H1 (cell line): ENCODE measurements at regions not wholly inside any gene's neighbourhood (a gene's known extent, or its start where the extent isn't known, plus 50 kb on each side); places are given as distances from the start of the nearest gene placed in this dataset.

Experiments used
- CTCF ChIP-seq, 3 experiments: IDR thresholded peaks; 1 replicate in 2 of 3; 2 replicates in 1 of 3; pipeline versions ENCODE4 v1.5.1 to v1.6.1; 2011; ENCODE audit warnings: low read length in 3 of 3, mild to moderate bottlenecking in 3 of 3, inconsistent platforms in 2 of 3, low read depth in 1 of 3, moderate library complexity in 1 of 3; ENCODE audit not compliant: insufficient read depth in 1 of 3; ENCODE audit errors: control extremely low read depth in 1 of 3
- POLR2A ChIP-seq, 2 experiments: IDR thresholded peaks; 1 replicate in 1 of 2; 2 replicates in 1 of 2; pipeline ENCODE4 v1.6.1; 2011; ENCODE audit warnings: low read depth in 2 of 2, low read length in 2 of 2, mild to moderate bottlenecking in 2 of 2; ENCODE audit errors: control extremely low read depth in 1 of 2
- RXRA ChIP-seq: IDR thresholded peaks from 2 replicates; pipeline ENCODE4 v1.6.1; 2011; ENCODE audit warnings: low read depth, mild to moderate bottlenecking, low read length, moderate library complexity; ENCODE audit not compliant: insufficient read depth
- USF2 ChIP-seq: IDR thresholded peaks from 2 replicates; pipeline ENCODE4 v1.6.1; 2011; ENCODE audit warnings: low read length, improper control_type of control experiment

DNA sequence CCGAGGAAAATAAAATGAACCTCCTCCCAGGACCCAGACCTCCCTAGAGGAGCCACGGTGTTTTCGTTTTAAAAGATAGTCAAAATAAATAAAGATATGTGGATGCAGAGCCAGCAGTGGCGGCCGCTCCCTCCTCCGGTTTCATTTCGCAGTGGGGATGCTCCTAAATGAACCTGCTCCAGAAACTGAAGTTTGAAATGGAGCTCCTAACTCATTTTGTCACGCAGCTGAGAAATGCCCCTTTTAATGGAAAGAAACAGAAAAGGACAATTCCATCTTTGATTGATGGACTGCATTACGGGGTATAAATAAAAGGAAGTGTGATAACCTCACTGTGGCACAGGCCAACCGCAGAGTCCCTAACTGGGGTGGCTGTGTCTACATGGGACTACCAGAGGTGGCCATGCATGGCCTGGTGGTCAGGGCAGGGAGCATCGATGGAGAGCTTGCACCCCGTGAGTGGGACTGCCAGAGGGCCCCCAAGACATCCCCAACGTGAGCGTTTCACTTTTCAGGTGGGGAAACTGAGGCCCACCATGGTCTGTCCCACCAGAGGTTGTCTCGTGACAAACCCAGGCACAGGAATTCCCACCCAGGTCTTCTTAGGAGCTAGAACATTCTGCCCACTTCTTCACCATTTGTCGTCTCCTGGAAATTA lies 426.6 kb downstream of the BRD1 start:
- TF ChIP-seq CTCF (IDR thresholded peaks at IDR 0.05; ENCODE audit: control extremely low read depth in 1 of 3, insufficient read depth in 1 of 3, low read depth in 1 of 3, low read length in 3 of 3) = no peak
- TF ChIP-seq POLR2A (IDR thresholded peaks at IDR 0.05; ENCODE audit: control extremely low read depth in 1 of 2, low read depth in 2 of 2, low read length in 2 of 2) = no peak
- TF ChIP-seq RXRA = no peak
- TF ChIP-seq USF2 = no peak
